HG02763 (cell line): ENCODE measurements at regions not wholly inside any gene's neighbourhood (a gene's known extent, or its start where the extent isn't known, plus 50 kb on each side); places are given as distances from the start of the nearest gene placed in this dataset.
"Not testable (repeated sequence)": the region's sequence is repeated elsewhere in the genome, so short reads cannot be mapped to it uniquely, and the experiment has no call there.

Source experiments
- ATAC-seq: cut with Tn5 transposase; IDR thresholded peaks from one replicate; pipeline ENCODE4 v1.9.1; 2021; ENCODE audit warnings: mild to moderate bottlenecking, moderate library complexity; ENCODE audit not compliant: unreplicated experiment

GRCh38 chr5:15106530-15107283, 235.1 kb upstream of the ANKH start:
- ATAC-seq = no peak

- ATAC-seq = peak; percentile 80
Measured at GRCh38 chr5:15105799-15106393, 234.3 kb upstream of the ANKH start.

- ATAC-seq = no peak
Measured at GRCh38 chr5:15103864-15104263, 232.3 kb upstream of the ANKH start.

- ATAC-seq = no peak
Measured at GRCh38 chr5:15103130-15103529, 231.6 kb upstream of the ANKH start.

GRCh38 chr5:15097552-15097951, 226.0 kb upstream of the ANKH start:
- ATAC-seq = no peak

GRCh38 chr5:15096686-15097085, 225.1 kb upstream of the ANKH start:
- ATAC-seq = not testable (repeated sequence)

- no peak for ATAC-seq
Measured at GRCh38 chr5:15092801-15093200, 221.2 kb upstream of the ANKH start.

GRCh38 chr5:15085671-15086070, 214.1 kb upstream of the ANKH start:
- ATAC-seq = no peak

- ATAC-seq = no peak
Measured at GRCh38 chr5:15082096-15082495, 210.5 kb upstream of the ANKH start.

GRCh38 chr5:15080219-15080618, 208.6 kb upstream of the ANKH start:
- no peak for ATAC-seq

GRCh38 chr5:15079566-15079965, 208.0 kb upstream of the ANKH start:
- ATAC-seq = no peak

- no peak for ATAC-seq
Measured at GRCh38 chr5:15074651-15075050, 203.1 kb upstream of the ANKH start.

- no peak for ATAC-seq
Measured at GRCh38 chr5:15073453-15073852, 201.9 kb upstream of the ANKH start.

- ATAC-seq = no peak
Measured at GRCh38 chr5:15070907-15071306, 199.3 kb upstream of the ANKH start.

GRCh38 chr5:15069407-15069905, 197.9 kb upstream of the ANKH start:
- ATAC-seq = no peak

GRCh38 chr5:15065091-15065490, 193.5 kb upstream of the ANKH start:
- no peak for ATAC-seq

- no peak for ATAC-seq
Measured at GRCh38 chr5:15064396-15064795, 192.8 kb upstream of the ANKH start.

- ATAC-seq = no peak
Measured at GRCh38 chr5:15056988-15057592, 185.5 kb upstream of the ANKH start.

GRCh38 chr5:15044521-15044920, 172.9 kb upstream of the ANKH start:
- no peak for ATAC-seq

GRCh38 chr5:15037247-15037908, 165.8 kb upstream of the ANKH start:
- no peak for ATAC-seq

- no peak for ATAC-seq
Measured at GRCh38 chr5:15034379-15034778, 162.8 kb upstream of the ANKH start.

- ATAC-seq = no peak
Measured at GRCh38 chr5:15031180-15031579, 159.6 kb upstream of the ANKH start.
